LHCN-M2 (cell line): ENCODE measurements at regions not wholly inside any gene's neighbourhood (a gene's known extent, or its start where the extent isn't known, plus 50 kb on each side); places are given as distances from the start of the nearest gene placed in this dataset.
A peak's percentile ranks its signal among the peaks of the same experiment; 100 is the strongest.
"Not testable (repeated sequence)": the region's sequence is repeated elsewhere in the genome, so short reads cannot be mapped to it uniquely, and the experiment has no call there.

Experiments used
- DNase-seq: peaks from one replicate; pipeline ENCODE4 v3.0.0-alpha.2; 2012; ENCODE audit warnings: low read depth

GRCh38 chr6:74222768-74223333 is 526.8 kb downstream of the CD109 start:
- DNase-seq = no peak

GRCh38 chr6:74213995-74214394 is 518.0 kb downstream of the CD109 start:
- DNase-seq = no peak

- DNase-seq = no peak
These were observed 512.2 kb downstream of the CD109 start for GRCh38 chr6:74208239-74208638.

GRCh38 chr6:74199215-74199915 is 503.4 kb downstream of the CD109 start:
- peak; percentile 4 for DNase-seq

- no peak for DNase-seq
These were observed 501.3 kb downstream of the CD109 start for GRCh38 chr6:74197310-74197709.

GRCh38 chr6:74187811-74188210 is 491.8 kb downstream of the CD109 start:
- no peak for DNase-seq

- DNase-seq = no peak
These were observed 487.0 kb downstream of the CD109 start for GRCh38 chr6:74182992-74183391.

GRCh38 chr6:74181471-74181870 is 485.5 kb downstream of the CD109 start:
- no peak for DNase-seq

- DNase-seq = no peak
These were observed 481.5 kb downstream of the CD109 start for GRCh38 chr6:74177506-74177905.

- not testable (repeated sequence) for DNase-seq
These were observed 474.5 kb downstream of the CD109 start for GRCh38 chr6:74170550-74170949.

- no peak for DNase-seq
These were observed 474.1 kb downstream of the CD109 start for GRCh38 chr6:74170118-74170517.

GRCh38 chr6:74167976-74168375 is 472.0 kb downstream of the CD109 start:
- DNase-seq = no peak

GRCh38 chr6:74167511-74167910 is 471.5 kb downstream of the CD109 start:
- no peak for DNase-seq

- DNase-seq = no peak
These were observed 470.8 kb downstream of the CD109 start for GRCh38 chr6:74166849-74167248.

GRCh38 chr6:74161380-74161779 is 465.4 kb downstream of the CD109 start:
- DNase-seq = no peak

GRCh38 chr6:74152096-74152675 is 456.2 kb downstream of the CD109 start:
- no peak for DNase-seq

GRCh38 chr6:74145931-74146330 is 449.9 kb downstream of the CD109 start:
- DNase-seq = no peak

- peak; percentile 31 for DNase-seq
These were observed 441.9 kb downstream of the CD109 start for GRCh38 chr6:74137911-74138310.

GRCh38 chr6:74134327-74134726 is 438.3 kb downstream of the CD109 start:
- no peak for DNase-seq

GRCh38 chr6:74133073-74133472 is 437.1 kb downstream of the CD109 start:
- no peak for DNase-seq

GRCh38 chr6:74130641-74131040 is 434.6 kb downstream of the CD109 start:
- DNase-seq = no peak

- DNase-seq = no peak
These were observed 432.5 kb downstream of the CD109 start for GRCh38 chr6:74128536-74128935.

- peak; percentile 6 for DNase-seq
These were observed 421.1 kb downstream of the CD109 start for GRCh38 chr6:74117113-74117512.
